HG03039 (cell line): ENCODE measurements at regions not wholly inside any gene's neighbourhood (a gene's known extent, or its start where the extent isn't known, plus 50 kb on each side); places are given as distances from the start of the nearest gene placed in this dataset.

ENCODE experiments used
- ATAC-seq: cut with Tn5 transposase; IDR thresholded peaks from one replicate; pipeline ENCODE4 v1.9.1; 2021; ENCODE audit warnings: mild to moderate bottlenecking, moderate library complexity; ENCODE audit not compliant: unreplicated experiment

DNA sequence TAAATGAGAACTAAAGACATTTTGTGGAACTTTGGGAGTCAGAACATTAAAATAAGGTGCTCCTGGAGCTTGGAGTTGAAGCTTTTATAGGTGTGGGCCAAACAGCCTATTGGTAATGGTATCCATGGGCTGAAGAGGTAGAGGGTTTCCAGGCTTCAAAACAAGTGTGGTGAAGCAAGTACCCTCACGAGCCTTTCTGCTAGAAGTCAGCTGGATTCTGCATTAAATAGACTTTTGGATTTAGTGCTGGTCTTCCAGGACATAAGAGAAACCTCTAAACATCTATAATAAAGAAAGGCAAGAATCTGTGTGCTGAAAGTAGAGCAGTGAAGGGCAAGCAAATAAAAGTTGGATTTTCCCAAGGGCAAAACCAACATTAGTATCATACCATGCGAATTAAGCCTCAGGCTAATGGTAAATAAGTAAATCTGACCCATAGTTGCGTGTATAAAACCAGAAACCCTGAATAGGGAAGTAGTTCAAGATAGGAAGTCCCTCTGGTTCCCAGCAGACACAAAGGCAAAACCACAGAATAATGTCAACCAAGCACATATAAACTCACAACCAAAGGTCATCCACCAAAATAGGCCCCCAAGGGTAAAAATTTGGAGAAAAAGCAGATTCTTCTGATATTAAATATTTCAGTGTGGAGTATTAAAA is 306.3 kb downstream of the TLE4 start:
- ATAC-seq = peak; percentile 60

DNA sequence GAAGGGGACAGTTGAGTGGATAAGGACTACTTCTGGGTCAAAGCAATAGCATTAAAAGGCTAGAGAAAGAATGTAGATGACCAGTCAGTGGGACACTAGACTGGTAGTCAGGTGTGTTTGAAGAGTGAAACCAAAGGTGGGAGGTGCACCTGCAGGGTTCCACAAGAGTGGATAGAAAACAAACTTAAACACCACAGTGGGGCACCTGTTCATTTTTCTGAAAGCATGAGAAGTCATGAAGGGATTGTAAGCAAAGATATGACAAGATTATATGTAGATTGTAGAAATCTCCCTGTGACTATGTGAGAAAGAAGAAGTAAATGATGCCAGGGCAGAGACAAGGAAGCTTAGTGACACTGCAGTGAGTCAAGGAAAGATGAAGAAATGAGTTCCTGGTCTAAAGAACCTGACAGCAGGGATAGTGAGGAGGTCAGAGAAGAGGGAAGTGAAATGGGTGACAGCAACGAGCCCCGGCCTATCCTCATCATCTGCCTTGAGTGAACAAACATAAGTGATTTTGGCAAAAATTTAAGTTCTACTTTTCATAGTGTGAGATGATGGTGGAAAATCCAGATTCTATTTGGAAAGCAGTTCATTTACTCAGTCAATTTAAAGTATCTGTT is 296.9 kb downstream of the TLE4 start:
- peak; percentile 46 for ATAC-seq

DNA sequence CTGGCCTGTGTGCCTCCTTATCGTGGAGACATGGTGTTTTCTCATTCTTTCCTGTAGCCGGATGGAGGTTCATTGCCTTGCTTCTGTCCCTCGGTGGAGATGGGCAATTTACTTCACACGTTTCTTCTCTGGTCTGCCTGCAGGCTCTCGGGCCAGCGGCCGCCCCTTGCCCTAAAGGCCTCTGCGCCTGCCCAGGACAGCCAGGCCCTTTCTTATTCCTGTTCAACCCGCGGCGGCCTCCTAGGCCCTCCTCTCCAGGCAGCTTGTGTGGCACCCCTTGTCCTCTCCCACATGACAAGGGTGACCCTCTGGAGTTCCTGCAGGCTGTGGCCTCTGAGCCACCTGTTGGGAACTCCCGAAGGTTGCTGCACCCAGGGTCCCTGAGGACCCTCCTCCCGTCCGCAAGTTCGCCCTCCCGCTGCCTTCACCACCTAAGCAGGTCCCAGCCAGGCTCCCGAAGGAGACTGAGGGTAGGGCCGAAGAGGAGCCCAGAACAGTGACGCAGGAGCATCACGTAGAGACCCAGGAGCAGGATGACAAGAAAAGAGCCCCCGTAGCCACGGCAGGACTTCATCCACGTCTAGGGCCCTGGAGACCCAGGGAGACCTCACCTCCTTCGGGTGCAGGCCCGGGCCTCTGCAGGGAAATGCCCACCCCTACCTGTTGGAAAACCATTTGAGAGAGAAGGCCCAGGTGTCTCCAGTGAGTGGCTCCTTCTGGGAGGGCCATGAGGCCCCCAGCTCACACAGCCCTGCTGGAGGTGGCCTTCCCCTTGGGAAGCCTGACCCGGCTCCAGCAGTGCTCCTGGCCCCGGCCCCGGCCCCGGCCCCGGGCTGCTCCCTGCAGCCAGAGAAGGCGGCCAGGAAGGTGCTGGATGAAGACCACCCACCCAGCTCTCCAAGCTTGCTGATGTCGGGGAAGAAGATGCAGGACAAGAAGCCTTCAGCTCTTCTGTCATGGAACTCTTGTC is 291.4 kb downstream of the TLE4 start:
- no peak for ATAC-seq

DNA sequence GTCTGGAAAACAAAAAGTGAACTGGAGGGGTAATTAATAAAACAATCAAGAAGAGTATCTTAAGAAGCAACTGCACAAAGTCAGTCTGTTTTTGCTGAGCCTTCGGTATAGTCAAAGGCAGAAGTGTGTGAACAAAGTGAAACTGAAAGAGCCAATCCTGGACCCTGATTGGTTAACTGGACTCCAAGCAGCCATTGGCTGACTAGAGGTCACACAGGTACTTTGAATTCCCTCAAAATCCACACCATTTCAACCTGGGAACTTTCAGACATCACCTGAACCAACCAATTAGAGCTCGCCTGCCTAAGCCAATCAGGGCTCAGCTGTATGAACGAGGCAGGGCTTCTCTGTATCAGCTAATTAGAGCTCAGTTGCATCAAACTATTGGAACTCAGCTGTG is 286.7 kb downstream of the TLE4 start:
- no peak for ATAC-seq

DNA sequence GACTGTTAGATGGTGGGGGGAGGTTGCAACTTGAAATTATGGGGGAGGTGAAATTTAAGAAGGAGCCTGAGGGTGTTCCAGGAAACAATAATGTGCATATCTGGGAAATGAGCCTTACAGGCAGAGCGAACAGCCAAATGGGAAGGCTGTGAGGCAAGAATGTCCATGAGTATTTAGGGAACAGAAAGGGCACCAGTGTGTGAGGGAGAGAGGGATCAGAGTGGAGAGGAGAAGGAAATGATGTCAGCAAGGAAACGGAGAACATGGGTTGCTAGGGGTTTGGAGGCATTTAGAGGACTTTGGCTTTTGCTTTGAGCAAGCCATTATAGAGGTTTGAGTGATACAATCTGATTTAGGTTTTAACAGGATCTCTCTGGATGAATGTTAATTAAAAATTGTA is 285.4 kb downstream of the TLE4 start:
- no peak for ATAC-seq

DNA sequence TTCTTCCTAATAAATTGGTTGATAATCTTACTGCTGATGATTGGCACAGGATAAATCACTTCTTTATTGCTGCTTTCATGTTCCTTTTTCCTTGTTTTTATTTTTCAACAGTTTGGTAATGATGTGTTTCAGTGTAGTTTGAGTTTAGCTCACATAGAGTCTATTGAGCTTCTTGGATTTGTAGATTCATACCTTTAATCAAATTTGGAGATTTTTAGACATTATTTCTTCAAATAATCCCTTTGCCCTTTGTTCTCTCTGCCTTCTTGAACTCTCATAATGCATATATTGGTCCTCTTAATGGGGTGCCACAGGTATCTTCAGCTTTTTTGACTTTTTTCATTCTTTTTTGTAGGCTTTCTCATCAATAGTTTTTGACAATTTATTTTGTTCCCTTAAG is 275.3 kb downstream of the TLE4 start:
- ATAC-seq = no peak

DNA sequence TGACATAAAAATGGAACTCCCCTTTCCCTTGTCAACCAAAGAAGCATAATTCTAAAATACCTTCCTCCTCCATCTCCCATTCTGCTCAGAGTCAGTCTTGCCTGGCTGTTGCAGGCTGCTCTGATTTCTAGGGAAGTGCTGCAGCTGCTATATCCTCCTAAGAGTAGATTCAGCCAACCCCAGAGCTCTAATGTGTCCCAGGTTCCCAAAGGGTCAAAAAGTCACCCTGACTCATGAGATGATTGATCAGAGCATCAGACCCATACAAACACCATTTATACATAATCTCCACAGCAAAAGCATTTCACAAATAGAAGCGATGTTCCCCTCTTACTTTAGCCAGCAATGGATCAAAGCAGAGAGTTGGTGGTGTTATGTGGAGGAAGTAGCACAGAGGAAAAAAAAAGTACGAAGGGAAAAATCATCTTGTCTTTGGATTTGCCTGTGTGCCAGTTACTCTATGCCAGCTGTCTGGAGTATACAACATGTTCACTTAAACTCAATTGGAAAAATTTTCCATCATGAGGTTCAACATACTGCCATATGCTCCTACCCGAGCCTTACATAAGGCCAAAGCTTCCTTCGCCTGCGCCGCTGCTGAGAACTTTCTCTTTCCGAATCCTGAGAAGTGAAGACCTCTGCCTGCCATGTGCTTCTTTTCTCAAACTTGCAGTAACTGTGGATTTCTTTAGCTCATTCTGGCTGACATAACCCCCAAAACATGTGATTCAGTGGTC is 258.0 kb downstream of the TLE4 start:
- ATAC-seq = no peak

DNA sequence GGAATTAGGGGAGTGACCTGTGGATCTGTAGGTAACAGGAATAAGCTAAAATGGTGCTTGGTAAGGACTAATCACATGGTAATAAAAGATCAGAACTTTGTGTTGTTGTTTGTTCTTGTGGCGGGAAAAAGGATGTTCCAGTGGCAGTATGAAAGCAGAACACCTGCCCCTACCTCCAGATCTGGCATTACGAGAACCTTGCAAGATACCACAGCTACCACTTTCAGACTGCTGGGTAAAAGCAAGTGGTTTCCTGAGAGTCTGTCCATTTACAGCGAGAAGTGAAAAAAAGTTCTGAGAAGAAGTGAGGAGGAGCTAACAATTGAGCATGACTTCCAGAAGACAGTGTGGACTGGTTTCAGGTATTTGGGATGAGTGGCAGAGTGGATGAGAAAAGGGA is 252.5 kb downstream of the TLE4 start:
- peak; percentile 93 for ATAC-seq

DNA sequence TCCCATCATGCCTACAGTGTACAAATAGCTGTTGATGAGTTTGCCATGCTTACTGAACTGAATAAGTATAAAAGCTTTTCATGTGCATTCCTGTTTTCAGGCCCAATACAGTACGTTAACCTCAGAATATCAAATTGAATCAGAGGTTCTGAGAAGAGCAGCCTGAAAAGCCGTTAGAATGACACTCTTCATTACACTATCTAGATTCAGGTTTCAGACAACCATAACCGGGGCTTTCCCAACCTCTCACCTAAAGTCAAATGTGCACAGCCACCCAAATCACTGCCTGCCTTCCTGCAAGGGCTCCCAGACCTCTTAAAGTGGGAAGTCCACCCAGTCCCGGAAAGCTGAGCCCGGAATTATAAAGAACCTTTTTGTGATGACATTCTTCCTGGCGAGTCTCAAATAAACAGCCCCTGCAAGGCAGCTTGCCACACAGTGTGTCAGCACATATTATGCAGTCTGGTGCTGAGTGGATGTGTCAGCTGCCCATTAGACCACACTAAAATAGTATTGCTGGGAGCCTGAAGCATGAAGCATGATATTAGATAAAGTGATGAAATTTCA is 245.8 kb downstream of the TLE4 start:
- peak; percentile 92 for ATAC-seq

DNA sequence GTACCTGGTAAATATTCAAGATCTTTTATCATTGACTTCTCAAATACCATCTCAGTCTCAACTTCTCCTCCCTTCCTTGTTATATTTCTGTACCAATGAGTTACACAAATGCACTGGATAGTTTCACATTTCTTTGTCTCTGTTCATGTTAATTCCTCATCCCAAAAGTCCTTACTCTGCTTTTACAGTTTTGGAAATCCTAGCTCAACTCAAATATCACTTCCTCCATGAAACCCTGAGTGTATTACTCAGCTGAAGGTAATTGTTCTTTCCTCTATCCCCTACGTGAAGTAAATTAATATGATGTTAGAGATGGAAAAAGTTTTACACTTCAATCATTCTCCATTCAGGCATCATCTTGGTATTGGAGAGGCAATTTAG is 241.5 kb downstream of the TLE4 start:
- ATAC-seq = no peak

DNA sequence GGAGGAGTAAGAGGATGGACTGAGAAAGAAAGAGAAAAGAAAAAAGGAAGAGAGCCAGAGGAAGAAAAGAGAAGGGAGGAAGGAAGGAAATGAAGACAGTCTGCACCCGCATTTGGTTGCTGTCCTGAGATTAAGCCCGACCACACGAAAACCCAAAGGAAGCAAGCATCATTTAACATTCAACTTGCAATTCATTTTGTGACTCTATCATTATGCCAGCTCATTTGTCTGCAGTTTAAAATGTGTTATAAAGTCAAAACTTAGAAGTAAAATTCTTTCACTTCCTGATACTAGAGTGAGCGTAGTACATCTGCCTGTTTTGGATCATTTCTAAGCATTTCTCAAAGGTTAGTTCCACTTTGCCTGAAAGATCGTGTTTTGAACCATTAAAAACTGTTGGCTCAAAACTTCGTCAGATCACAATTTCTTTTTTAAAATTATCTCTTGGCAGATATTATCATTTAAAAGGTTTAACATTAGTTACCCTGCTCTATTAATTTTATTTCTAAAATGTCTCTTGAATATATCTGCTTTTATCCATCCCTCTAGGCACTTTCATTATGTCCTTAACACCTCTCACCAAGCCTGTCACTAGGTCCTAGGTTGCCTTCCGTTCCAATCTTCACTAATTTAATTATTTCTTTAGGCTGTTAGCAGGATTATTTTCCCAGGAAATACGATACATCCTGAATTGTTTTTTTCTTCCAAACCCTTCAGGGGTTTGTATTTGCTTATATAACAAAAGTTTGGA is 240.9 kb downstream of the TLE4 start:
- peak; percentile 50 for ATAC-seq

DNA sequence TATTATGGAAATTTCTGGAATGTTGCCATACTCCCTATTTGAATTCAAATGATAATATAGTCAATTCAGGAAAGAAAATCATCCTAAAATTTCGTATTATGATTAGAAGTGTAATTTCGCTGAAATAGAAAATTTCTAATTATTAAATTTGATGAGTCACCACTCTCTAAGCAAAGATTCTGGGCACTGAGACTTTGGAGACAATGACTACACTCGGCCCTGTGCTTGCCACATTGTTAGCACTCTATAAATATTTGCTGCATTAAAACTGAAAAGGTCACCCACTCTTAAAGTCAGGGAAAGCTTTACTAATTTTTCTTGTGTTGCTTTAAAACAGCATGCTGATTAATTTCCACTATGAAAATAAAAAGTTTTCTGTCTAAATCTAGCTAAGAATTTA is 240.3 kb downstream of the TLE4 start:
- ATAC-seq = peak; percentile 11

DNA sequence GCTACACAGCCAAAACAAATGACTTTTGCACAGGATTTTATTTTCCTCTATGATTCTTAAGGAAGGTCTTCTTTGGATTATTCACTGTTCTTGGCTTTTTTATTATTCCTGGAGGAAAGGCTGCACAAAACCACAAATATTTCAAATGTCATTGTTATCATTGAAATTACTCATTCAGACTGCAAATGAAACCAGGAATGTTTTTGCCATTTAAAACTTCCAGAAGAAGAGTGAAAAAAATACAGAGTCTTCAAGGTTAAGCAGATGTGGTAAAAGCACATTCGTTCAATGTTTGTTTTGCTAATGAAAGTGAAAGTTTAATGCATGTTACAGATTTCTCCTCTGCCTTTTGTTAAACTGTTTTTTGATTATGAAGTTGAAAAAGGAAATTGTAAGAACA is 238.2 kb downstream of the TLE4 start:
- ATAC-seq = no peak

DNA sequence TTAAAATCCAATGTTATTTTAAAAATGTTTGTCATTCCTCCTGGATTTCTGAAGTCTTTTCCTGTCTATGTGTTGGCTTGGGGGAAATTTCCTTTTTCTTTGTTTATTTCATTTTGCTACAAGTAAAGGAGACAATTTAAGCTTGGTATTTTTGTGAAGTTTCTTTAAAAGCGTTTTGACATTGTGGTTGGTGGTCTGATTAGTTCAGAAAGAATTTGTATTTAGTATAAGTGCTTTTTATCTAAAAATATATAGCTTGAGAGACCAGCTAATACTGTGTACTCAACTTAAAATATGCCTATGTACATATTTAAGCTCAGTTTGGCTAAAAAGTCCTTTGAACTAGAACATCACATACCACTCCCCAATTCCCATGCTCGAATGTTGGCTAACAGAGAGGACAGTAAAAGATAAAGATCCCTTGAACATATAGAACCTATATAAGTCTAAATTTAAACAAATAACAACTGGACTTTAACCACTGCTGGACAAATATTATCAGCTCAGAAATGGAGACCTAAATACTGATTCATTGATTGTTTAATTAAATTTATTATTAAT is 237.6 kb downstream of the TLE4 start:
- ATAC-seq = no peak

DNA sequence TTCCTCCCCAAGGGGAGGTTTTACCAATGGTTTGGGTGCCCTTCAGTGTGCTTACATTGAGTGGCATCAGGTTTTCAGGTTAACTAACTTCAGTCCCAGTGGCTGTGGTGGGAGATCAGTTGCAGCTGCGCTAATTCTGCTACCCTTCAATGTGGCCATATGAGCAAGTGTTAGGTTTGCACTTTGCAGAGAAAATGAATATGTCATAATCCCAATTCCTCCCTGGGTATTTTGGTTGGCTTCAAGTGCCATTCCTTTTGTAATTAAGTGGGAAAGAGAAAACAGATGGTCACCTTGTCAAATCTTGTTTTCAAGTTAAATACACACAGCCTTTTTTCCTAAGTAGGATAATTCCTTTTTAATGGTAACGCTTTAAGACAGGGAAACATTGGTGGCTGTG is 236.2 kb downstream of the TLE4 start:
- ATAC-seq = no peak

DNA sequence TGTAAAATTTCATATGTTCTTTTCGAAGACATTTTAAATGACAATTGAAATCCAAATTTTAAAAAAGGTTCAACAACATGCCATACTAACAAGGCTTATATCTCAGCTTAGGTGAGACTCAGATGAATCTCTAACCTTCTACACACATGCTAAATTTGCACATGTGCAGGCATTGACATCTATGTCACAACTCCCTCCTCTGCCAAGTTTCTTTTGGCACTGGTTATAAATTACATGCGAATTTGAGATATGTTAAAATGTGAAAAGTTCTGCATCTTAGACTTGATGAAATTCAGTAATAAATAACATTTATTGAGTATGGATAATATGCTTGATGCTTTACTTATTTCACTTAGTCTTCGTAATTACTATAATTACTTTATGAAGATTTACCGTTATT is 234.3 kb downstream of the TLE4 start:
- no peak for ATAC-seq

DNA sequence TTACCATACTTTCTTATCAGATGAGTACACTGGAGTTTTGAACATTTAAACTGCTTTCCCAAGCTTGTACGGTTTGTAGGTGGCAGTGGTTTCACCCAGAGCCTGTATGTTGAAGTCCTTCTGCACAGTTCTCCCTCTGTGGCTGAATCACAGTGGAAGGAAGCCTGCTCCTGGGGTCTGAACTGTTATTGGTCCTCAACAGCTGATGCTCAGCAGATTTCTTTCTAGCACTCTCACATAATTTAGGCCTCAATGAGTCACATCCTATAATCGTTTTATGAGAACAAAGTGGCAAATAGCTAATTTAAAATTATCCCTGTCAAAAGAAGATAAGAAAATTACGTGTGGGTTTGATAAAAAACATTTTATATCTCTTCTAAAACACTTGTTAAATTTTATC is 229.7 kb downstream of the TLE4 start:
- ATAC-seq = no peak

DNA sequence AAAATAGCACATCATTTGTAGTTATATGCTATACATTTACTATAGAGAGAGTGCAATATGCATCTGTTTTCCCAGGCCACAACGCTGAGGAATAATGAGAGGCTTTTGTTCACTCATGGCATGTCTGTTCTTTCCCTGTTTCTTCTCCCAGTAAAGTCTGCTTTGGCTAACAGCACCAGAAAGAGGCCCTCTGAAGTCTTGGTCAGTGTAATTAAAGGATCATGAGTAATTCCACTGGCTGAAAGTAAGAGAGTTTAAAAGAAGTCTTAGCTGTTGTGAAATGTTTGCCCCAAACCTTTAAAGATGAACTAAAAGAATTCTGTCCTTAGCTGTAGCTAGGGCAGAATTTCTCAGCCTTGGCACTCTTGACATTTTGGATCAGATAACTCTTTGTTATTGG is 228.8 kb downstream of the TLE4 start:
- ATAC-seq = no peak

DNA sequence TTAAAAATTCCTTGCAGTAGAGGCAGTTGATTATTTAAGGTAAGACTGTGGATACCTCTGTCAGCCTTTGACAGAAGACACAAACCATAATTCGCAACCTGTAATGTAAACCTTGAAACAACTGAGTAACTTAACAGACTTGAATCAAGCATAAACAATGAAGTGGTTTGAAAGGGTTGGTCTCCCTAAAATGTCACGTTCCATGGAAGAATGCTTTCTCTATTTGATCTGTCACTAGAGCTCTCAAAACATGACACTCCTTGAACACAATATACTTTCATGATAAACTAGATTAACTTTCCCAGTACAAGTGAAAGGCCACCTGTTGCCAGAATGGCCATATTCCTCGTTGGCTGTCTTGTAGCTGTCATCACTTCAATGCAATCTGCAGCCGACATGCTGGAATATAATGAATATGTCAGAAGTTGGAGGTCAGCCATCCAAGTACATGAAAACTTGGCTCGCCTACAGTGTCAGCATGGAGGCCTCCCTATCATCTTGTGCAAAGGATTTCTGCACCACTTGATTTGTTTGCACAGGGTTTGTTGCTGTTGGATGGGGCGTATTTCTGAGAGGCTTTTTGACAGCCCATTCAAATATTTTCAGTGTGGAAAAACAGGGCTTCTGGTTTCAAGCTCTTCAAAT is 228.0 kb downstream of the TLE4 start:
- no peak for ATAC-seq
